Astrocyte (in vitro differentiated cells and primary cell): ENCODE measurements at regions not wholly inside any gene's neighbourhood (a gene's known extent, or its start where the extent isn't known, plus 50 kb on each side); places are given as distances from the start of the nearest gene placed in this dataset.

ENCODE experiments used
- CTCF ChIP-seq: IDR thresholded peaks from 2 replicates; pipeline ENCODE4 v1.5.1; 2011; ENCODE audit warnings: low read depth, mild to moderate bottlenecking, inconsistent platforms, low read length, moderate library complexity; ENCODE audit not compliant: insufficient read depth
- EZH2 ChIP-seq: IDR thresholded peaks from 2 replicates; pipeline ENCODE4 v1.6.1; 2012; ENCODE audit warnings: mild to moderate bottlenecking, low read length, inconsistent platforms; ENCODE audit not compliant: insufficient read depth

DNA sequence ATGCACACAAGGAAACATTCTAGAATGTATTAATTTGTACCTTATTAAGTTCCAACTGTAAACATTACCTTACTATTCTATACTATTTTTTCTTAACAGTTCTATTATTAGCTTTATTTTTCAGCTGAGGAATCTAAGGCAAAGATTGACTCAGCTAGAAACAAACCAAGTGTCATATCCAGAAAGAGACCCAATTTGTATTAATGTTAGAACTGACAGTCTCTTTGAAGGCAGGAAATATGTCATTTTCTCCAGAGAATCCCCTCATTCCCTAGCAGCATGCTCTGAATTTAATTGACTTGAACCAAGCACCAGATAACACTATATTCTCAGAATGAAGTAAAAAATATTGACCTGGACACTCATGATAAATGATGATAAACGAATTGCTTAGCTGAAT, 81.4 kb upstream of the PLPPR5 start:
- TF ChIP-seq CTCF (no peak), EZH2 (no peak)
